NCI-H146 treated with DMSO at 0.1 percent for 48 hours (cell line): ENCODE measurements at regions not wholly inside any gene's neighbourhood (a gene's known extent, or its start where the extent isn't known, plus 50 kb on each side); places are given as distances from the start of the nearest gene placed in this dataset.
"Not testable (repeated sequence)": the region's sequence is repeated elsewhere in the genome, so short reads cannot be mapped to it uniquely, and the experiment has no call there.

Experiments
- DNase-seq: peaks from one replicate; lab custom pipeline; 2025; ENCODE audit not compliant: unreplicated experiment; lab: John Stamatoyannopoulos, UW

DNA sequence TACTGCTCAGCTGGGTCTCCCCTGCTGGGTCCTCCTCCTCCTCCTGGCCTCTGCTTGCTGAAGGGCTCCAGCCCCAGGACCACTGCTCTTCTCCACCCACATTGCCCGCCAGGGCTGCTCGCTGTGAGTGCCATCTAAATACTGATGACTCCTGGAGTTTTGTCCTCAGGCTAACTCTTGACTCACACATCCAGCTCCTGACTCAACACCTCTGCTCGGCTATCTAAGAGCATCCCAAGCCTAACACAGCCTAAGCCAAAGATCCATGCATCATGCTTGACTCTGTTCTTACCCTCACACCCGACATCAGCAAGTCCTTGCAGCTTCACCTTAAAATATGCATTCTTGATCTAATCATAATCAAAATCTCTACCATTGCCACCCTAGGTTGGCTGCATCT lies 260.2 kb downstream of the KLF13 start:
- DNase-seq, result no peak

DNA sequence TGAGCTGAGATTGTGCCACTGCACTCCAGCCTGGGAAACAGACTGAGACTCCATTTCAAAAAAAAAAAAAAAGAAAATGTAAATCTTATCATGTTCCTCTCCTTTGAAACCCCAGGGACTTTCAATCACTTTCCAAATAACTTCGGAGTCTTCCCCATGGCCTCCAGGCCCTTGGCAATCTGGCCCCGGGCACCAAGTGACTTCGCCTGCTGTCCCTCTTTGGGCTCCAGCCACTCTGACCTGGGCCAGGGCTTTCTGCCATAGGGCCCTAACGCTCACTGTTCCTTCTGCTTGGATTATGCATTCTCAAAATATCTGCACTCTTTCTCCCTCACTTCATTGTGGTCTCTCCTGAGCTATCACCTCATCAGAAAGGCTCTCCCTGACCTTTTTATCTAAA lies 260.9 kb downstream of the KLF13 start:
- no peak for DNase-seq

DNA sequence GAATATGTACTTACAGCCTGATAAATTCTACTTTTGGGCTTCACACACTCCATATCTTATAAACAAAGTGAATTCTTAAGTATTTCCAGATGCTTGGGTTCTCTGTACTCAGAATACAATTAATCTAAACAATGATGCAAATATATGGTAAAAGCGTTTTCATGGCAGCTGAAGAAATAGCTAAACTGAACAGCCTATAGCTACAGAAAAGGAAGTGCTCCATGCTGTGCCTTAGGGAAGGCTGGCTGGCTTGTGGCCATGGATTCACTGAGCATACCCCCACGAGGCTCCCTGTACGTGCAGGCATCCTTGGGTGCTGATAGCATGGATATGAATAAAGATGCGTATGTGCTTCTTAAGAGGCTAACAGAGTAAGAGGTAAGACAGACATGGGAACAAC lies 264.0 kb downstream of the KLF13 start:
- no peak for DNase-seq

DNA sequence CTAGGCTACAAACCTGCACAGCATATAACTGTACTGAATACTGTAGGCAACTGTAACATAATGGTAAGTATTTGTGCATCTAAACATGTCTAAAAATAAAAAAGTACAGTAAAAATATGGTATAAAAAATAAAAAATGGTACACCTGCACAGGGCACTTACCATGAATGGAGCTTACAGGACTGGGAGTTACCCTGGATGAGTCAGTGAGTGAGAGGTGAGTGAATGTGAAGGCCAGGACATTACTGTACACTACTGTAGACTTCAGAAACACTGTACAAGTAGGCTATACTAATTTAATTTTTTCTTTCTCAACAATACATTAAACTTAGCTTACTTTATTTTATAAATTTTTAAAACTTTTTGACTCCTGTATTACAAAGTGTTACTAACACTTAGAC lies 265.3 kb downstream of the KLF13 start:
- no peak for DNase-seq

DNA sequence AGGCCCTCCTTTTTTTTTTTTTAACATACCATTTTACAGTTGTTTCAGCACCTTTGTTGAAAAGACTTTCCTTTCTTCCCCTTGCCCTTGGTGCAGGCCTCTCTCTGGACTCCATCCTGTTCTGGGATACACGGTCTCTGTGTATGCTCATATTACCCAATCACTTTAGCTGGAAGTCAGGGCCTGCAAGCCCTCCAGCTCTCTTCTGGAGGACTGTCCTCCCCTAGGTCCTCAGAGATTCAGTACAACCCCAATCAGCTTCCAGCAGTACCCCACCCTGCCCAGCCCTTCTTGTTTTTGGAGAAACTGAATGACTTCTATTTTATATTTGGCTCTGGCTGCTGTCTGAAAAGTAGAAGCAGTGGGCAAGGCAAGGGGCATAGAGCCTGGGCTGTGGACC lies 270.8 kb downstream of the KLF13 start:
- no peak for DNase-seq

DNA sequence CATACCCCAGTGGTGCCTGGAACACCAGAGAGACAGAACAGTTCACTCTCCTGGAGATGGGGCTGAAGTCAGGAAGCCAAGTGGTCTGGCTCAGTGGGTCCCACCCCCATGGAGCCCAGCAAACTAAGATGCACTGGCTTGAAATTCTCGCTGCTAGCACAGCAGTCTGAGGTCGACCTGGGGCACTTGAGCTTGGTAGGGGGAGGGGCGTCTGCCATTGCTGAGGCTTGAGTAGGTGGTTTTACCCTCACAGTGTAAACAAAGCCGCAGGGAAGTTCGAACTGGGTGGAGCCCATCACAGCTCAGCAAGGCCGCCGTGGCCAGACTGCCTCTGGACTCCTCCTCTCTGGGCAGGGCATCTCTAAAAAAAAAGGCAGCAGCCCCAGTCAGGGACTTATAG lies 272.0 kb downstream of the KLF13 start:
- no peak for DNase-seq

DNA sequence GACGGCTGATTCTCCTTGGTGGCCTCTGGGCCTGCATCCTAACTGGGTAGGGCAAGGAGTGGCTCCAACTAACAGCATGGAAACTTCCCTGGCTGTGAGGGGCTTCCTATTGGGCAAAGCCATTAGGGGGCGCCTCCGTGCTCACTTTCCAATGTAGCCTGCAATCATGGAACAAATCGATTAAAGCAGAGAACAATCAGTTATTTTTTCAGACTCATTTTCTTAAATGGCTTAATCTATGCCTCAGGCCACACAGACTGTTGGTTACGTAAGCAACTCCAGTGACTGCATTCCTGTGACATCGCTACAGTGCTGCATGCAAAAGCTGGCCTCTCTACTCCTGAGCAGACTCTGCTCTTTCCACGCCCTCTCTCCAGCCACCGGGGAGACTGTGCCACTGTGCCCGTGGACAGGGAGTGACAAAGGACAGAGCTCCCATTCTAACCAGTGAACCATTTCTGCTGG lies 278.9 kb downstream of the KLF13 start:
- no peak for DNase-seq

DNA sequence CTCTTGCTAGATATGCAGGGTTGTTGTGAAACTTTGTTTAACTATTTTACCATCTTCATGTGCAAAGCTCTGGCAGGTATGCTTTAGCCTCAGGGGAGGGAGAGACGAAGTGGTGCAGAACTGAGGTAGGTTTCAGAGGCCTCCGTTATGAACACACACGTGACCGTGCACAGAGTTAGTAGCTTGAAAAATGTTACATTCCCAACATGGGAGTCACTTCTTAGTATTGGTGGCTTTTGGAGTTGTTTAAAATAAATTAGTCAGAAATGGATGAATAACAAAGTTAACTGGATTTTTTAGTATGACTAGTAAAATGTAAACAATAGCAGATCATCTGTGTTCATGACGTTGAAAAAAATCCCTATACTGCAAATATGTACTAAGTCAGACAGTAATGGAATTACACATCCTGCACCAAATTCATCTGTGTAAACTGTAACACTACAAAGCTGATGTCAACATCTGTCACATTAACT lies 279.6 kb downstream of the KLF13 start:
- DNase-seq, result no peak

DNA sequence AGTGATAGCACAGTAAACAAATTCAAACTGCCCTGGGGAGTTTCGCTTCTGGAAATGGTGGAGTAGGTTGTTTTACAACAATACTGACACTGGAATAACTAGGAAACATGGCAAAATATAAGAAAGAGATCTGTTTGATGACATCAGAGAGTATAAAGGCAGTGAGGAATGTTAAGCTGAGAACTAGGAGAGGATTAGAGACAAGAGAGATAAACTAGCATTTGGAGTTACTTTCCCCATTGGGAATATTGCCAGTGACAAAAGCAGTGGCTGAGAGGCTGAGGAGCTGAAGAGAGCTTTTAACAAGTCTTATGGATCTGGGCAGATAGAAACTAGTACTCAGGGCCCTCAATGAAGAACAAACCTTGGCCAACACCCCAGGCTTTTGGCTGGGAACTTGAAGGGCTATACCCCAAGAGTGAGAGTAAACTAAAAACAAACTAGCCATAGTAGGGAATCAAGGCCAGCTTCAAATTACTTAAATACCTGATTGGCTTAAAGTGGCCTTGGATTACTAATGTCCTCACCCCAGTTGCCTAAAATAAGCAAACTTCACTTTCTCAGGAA lies 280.4 kb downstream of the KLF13 start:
- no peak for DNase-seq

DNA sequence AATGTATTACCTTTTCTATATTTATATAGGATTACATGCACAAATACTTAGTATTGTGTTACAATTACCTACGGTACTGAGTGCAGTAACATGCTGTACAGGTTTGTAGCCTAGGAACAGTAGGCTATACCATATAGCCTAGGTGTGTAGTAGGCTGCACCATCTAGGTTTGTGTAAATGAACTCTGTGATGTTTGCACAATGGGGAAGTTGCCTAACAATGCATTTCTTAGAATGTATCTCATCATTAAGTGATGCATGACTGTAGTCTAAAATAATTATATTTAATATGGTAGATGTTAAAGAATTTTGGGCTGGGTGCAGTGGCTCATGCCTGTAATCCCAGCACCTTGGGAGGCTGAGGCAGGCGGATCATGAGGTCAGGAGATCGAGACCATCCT lies 281.0 kb downstream of the KLF13 start:
- DNase-seq, result no peak

DNA sequence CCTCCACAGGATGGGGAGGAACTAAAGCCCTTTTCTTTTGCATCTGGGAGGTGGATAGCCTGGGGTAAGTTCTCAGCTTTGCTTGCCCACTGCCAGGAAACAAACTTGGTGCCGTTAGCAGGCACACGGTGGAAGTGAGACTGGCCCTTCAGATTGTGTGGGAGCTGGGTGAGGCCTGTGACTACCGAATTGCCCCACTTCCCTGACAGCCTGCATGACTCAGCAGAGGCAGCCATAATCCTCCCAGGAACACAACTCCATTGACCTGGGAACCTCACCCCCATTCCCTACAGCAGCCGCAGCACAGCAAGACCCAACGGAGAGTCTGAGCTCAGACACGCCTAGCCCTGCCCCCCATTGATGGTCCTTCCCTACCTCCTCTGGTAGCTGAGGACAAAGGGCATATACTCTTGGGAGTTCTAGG lies 282.6 kb downstream of the KLF13 start:
- no peak for DNase-seq

DNA sequence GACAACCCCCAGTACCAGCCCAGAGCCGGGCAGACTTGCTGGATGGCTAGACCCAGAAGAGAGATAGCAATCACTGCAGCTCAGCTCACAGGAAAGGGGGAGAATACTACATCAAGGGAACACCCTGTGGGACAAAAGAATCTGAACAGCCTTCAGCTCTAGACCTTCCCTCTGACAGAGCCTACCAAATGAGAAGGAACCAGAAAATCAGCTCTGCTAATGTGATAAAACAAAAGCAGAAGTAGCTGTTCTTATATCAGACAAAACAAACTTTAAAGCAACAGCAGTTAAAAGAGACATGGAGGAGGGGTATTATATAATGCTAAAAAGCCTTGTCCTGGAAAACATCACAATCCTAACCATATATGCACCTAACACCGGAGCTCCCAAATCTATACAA lies 283.3 kb downstream of the KLF13 start:
- no peak for DNase-seq

DNA sequence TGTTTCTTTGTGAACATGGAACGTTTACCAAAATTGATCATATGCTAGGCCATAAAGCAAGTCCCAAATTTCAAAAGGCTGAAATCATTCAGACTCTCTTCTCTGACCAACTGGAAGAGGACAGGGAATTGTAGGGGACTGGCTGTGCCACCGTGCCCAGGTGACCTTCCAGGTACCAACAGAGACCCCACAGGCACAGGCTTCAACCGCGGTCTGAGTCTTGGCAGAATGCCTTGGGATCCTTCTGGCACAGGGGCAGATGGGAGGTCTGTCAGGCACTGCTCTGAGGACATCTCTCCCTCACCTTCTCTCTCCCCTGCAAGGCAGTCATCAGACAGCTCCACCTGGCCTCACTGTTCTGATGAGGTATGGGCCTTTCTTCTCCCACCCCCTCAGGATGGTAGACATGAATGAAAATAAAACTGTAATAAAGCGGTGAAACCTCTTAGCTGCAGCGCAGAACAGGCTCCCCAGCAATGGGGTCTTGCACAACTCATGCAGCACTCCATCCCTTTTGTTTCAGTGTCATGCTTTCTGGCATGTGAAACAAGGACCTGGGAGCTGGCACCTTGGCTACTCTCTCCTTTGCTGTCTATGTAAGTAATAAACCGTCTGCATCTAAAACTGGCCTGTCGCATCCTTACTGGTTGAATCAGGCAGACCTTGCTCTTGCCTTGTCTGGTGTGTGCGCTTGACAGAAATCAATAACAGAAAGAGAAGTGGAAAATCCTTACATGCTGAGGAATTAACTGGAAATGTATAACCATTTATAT lies 289.2 kb downstream of the KLF13 start:
- DNase-seq, result no peak

DNA sequence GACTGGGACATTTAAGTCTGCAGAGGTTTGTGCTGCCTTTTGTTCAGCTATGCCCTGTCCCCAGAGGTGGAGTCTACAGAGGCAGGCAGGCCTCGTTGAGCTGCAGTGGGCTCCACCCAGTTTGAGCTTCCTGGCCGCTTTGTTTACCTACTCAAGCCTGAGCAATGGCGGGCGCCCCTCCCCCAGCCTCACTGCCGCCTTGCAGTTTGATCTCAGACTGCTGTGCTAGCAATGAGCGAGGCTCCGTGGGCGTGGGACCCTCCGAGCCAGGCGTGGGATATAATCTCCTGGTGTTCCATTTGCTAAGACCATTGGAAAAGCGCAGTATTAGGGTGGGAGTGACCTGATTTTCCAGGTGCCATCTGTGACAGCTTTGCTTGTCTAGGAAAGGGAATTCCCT lies 296.7 kb downstream of the KLF13 start:
- not testable (repeated sequence) for DNase-seq

DNA sequence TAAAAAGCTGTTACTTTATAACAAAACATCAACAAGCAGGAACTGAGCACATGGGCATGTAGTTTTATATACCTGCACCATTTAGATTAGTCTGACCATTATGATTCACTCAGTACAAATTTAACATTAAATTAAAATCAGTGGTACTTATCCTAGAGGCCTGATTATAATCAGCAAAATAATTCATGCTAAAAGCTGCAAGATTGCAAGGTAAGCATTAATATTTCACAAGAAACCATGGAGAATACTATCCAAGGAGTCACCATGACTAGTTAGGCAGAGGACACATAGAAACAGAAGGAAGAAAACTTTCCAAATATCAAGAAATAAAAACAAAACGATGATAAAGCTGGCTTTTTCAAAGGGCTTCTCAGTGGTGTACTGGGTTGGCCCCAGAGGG lies 297.5 kb downstream of the KLF13 start:
- DNase-seq, result not testable (repeated sequence)

DNA sequence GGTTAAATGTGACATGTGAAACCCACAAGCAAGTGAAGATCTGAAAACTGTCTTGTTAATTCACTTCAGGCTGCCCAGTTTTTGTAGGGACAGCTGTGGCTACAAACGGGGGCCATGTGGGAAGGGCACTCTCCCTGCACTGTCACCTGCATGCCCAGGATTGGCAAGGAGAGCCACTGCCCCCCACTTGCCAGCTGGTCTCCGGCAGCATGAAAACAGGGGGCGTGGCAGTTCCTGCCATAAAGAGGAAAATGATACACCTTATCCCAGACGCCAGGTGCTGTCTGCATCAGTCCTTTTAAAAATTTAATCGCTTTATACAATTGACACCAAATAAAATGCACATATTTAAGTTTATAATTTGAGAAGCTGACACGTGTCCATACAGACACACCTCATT lies 309.1 kb downstream of the KLF13 start:
- DNase-seq, result not testable (repeated sequence)

DNA sequence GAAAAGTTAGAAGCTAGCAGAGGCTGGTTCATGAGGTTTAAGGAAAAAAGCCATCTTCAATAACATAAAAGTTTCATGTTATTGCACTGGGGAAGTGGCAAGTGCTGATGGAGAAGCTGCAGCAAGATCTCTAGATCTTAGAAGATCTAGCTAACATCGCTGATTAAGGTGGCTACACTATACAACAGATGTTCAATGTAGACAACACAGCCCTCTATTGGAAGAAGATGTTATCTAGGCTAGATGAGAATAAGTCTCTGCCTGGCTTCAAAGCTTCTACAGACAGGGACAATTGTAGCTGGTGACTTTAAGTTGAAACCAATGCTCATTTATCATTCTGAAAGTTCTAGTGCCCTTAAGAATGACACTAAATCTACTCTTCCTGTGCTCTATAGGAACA lies 310.3 kb downstream of the KLF13 start:
- not testable (repeated sequence) for DNase-seq

DNA sequence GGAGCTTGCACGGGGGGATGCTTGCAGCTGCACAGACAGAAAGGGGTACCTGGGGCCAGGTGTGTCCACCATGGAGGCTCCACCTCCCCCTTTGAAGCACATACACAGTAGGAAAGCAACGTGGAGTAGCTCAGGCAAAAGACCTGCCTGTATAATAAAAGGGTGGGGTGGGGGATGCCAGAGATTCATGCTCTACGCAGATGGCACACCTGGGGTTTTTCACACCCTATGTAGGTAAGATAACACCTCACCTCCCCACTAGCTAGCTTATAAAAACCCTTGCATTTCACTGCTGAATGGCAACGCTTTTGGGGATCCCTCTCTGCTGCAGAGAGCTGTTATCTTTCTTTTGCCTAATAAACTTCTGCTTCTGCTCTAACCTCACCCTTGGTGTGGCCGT lies 317.3 kb downstream of the KLF13 start:
- DNase-seq, result not testable (repeated sequence)

DNA sequence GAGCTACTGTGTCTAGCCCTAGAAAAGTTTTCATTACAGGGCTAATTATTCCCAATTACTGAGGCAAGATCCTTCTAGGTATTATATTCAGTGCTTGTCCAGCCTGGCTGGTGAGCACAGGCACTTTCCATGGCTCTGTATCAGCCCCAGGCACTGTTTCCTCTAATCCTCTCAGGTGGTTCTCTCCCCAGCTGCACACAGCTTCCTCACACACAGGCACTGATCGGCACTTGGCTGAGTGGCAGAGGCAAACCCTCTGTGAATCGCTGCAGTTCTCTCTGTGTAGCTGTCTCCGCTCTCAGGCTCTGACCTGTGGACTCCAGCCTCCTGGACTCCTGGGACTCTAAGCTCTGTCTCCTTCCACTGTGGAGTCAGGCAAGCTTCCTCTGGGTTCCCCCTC lies 318.1 kb downstream of the KLF13 start:
- DNase-seq, result not testable (repeated sequence)

DNA sequence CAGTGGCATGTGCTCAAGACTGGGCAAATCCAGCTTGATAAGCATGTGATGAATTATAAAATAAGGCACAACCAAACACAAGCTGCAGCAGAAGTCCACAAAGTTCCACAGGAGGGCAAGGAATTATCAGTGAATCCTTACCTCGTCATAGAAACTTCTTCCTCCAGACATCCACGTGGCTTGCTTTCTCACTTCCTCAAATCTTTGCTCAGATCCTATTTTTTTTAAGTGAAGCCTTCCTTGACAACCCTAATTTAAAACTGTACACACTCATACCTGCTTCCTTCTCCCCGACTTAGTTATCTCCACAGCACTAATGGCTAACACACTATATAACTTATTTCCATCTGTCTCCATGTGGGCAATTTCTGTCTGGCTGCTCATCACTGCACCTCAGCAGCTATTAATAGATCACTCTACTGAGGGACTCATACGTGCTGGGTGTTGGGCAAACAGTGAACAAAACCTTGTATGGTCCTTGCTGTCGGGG lies 320.7 kb downstream of the KLF13 start:
- not testable (repeated sequence) for DNase-seq

DNA sequence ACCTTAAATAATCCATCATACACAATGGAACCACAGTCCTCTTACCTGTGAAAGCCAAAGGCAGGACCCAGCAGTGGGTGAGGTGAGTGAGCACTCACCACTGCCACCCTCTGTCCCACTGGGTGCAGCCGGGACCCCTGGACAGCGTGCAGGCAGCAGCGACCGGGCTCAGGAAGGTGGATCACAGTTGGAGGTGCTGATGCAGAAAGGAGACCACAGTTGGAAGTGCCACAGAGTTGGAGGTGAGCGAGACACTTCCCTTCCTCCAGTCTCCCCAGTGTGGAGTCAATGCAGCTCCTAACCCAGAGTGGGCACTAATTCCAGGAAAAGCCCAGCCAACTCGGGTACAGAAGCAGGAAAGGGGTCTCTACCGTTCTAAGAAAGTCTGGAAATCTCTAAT lies 323.0 kb downstream of the KLF13 start:
- not testable (repeated sequence) for DNase-seq

DNA sequence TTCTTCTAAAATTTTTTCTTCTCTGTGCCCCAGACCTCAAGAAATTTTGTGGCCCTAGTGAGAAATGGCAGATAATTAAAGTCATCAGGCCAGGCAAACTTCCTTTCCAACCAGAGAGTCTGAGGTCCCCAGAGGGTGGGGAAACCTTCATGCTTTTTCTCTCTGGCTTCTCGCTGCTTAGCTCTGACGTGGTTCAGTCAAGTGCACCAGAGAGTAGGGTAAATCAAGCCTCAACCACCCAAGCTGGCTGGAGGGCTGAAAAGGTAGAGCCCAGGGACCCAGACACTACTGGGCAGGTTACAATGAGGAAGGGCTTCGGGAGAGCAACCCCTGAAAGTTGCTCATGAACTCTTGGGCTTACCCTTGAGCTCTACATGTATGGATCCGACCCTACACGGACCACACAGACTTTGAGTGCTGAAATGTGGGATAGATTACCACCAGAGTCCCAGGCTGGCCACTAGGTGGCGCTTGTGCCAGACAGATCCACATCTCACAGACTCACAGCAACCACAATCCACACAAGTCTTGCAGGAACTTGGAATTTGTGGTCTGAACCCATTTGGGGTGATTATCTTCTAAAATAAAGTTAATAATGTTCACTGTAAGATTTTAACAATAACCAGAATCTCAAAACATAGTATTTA lies 323.5 kb downstream of the KLF13 start:
- DNase-seq, result not testable (repeated sequence)
